Type B pancreatic cell (in vitro differentiated cells): ENCODE measurements at regions not wholly inside any gene's neighbourhood (a gene's known extent, or its start where the extent isn't known, plus 50 kb on each side); places are given as distances from the start of the nearest gene placed in this dataset.

ENCODE experiments used
- DNase-seq: peaks from one replicate; pipeline ENCODE4 v3.0.0; 2021; ENCODE audit warnings: mixed read lengths; ENCODE audit not compliant: unreplicated experiment; ENCODE audit errors: extremely low spot score
- H3K27ac Mint-ChIP-seq: 2 replicates; pipeline ENCODE4 v1.8.0; 2021; ENCODE audit warnings: mild to moderate bottlenecking, mixed read lengths
- H3K27me3 Mint-ChIP-seq: 2 replicates; pipeline ENCODE4 v1.8.0; 2021; ENCODE audit warnings: mixed read lengths
- H3K36me3 Mint-ChIP-seq: 2 replicates; pipeline ENCODE4 v1.8.0; 2021; ENCODE audit warnings: mixed read lengths
- H3K4me1 Mint-ChIP-seq: one replicate; pipeline ENCODE4 v1.8.0; 2021; ENCODE audit warnings: mixed read lengths; ENCODE audit not compliant: unreplicated experiment
- H3K4me3 Mint-ChIP-seq: 2 replicates; pipeline ENCODE4 v1.8.0; 2021; ENCODE audit warnings: mild to moderate bottlenecking, mixed read lengths
- H3K9me3 Mint-ChIP-seq: 2 replicates; pipeline ENCODE4 v1.8.0; 2021; ENCODE audit warnings: mixed read lengths
- TF ChIP-seq, protein P1 (sequence below): fragments of 200-600 bp; sonication (generic); conservative IDR thresholded peaks from 2 replicates; pipeline ENCODE4 v1.5.0; 2021; ENCODE audit warnings: antibody characterized with exemption, mild to moderate bottlenecking

DNA sequence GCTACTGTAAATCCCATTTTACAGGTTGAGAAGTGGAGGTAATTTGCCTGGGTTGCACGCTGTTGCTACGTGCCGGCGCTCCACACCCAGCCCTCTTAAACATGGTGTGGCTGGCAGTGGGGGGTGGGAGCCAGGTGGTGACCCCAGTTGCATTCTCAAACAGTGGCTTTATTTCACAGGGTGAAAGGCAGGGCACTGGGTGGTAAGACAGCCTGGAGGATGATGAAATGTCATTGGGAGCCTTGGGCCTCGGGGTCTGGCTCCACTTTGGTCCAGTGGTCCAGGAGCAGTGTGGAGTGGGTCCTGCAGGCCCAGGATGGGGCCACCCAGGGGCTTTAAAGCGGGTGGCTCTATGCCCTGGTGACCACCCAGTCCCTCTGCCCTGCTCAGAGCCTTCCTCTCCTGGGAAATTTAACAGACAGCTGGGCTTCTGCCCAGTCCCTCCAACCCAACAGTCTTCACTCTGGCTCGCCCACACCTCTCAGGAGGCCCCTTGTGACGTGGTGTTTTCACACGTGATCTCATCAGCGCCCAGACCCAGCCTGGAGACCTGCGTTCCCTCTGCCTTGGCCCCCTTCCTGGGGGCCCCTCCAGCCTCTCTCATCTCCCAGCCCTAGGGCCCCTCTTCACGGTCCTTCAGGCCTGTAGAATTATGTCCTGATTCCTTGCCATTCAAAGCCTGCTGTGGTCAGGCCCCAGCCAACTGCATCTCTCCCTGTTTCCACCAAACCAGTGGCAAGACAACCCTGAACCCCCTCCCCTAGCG, 92.5 kb downstream of the INHBB start:
- no peaks in the 10 kb centered on the region for H3K36me3 Mint-ChIP-seq
- no peak overlapping the region for H3K4me3 Mint-ChIP-seq
- H3K4me1 Mint-ChIP-seq: peaks cover 17% of the 10 kb centered on the region
- H3K27ac Mint-ChIP-seq: no peak overlapping the region
- TF ChIP-seq, protein P1, sequence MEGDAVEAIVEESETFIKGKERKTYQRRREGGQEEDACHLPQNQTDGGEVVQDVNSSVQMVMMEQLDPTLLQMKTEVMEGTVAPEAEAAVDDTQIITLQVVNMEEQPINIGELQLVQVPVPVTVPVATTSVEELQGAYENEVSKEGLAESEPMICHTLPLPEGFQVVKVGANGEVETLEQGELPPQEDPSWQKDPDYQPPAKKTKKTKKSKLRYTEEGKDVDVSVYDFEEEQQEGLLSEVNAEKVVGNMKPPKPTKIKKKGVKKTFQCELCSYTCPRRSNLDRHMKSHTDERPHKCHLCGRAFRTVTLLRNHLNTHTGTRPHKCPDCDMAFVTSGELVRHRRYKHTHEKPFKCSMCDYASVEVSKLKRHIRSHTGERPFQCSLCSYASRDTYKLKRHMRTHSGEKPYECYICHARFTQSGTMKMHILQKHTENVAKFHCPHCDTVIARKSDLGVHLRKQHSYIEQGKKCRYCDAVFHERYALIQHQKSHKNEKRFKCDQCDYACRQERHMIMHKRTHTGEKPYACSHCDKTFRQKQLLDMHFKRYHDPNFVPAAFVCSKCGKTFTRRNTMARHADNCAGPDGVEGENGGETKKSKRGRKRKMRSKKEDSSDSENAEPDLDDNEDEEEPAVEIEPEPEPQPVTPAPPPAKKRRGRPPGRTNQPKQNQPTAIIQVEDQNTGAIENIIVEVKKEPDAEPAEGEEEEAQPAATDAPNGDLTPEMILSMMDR: no peak
- peaks cover 45% of the 10 kb centered on the region for H3K27me3 Mint-ChIP-seq
- H3K9me3 Mint-ChIP-seq: no peaks in the 10 kb centered on the region
- DNase-seq: no peak

DNA sequence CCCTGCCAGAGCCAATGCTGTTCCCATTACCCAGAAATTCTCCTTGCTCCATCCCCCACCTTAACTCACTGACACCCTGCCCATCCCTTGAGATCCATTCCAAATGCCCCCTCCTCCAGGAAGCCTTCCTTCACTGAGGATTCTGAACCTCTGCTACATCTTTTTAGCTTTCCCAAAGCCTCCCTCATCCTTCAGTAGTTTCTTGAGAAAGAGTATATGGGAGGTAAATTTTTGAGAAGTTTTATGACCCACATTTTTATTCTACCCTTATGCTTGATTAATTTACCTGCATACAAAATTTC, 93.1 kb downstream of the INHBB start:
- no peaks in the 10 kb centered on the region for H3K9me3 Mint-ChIP-seq
- no peak overlapping the region for H3K4me3 Mint-ChIP-seq
- H3K27ac Mint-ChIP-seq: no peak overlapping the region
- H3K36me3 Mint-ChIP-seq: no peaks in the 10 kb centered on the region
- peaks cover 17% of the 10 kb centered on the region for H3K4me1 Mint-ChIP-seq
- H3K27me3 Mint-ChIP-seq: peaks cover 50% of the 10 kb centered on the region
- no peak for DNase-seq
- TF ChIP-seq, protein P1: no peak

DNA sequence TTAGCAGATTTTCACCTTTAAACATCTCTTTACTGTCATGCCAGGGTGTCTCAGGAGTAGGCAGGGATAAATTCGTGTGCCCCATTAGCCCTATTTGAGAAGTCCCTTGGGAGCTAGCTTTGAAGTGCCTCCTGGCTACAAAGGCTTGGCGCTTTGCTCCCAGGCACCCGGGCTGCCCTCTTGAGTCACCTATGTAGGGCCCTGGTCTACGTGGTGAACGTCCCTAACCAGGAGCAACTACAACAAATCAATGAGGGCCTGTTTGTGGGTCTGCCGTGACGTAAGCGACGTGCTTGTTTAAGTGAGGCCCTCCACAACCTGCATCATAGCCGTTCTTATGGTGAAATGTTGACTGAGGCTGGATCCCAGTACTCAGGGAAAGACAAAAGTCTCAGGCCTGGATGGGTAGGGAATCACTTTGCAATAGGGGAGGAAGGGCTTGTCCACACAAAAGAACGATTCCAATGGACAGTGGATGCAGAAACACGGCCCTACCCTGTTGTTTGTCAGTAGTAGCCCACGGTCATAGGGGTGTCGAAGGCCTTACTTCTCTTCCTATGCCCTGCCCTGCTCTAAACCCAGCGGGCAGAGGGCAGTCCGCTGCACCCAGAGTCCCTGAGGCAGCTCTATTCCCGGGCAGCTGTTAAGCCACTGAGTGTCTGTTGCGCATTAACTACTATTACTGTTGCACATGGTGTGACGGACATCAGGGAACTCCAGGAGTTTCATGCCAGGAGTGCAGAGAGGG, 93.9 kb downstream of the INHBB start:
- Mint-ChIP-seq H3K9me3 (no peaks in the 10 kb centered on the region), H3K4me3 (peak overlapping the region; percentile 37), H3K4me1 (peaks cover 17% of the 10 kb centered on the region), H3K27ac (no peak overlapping the region), H3K27me3 (peaks cover 55% of the 10 kb centered on the region), H3K36me3 (no peaks in the 10 kb centered on the region)
- DNase-seq: no peak
- TF ChIP-seq, protein P1: no peak

DNA sequence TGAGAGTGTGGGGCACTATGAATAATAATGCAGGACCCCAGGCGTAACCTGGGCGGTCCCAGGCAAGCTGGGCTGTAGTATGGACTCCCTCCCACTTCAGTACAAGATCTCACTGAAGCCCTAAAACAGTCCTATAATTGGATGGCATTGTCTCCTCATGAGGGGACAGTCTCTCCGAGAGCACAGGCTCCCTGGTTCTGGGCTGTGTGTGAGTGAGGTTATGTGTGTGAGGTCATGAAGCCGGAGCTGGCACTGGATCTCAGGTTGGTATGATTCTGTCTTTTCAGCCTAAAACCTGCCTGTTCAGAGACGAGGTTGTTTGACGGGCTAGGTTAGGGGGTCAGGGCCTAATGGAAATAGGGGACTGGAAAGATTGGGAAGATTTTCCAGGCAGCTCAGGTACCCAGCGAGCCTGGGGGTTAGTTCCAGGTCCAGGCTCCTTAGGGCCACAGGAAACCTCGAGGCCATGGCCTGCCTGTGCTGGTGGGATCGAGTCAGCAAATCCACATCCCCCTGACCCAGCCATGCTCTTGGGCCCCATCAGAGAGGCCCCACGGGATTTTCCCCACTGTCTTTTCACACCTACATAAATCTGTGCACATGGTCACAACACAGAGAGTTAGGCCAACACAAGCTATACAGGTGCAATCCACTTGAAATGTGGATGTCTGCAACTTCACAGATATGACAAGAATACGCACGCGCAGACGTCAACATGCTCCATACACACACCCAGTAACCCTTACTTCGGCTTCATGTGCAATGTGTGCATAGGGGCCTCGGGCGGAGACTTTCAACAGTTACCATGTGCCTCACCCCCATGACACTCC, 94.8 kb downstream of the INHBB start:
- Mint-ChIP-seq H3K4me3 (peak overlapping the region; percentile 35), H3K36me3 (no peaks in the 10 kb centered on the region), H3K9me3 (no peaks in the 10 kb centered on the region), H3K27me3 (peaks cover 55% of the 10 kb centered on the region), H3K4me1 (peaks cover 17% of the 10 kb centered on the region), H3K27ac (no peak overlapping the region)
- TF ChIP-seq, protein P1: no peak
- no peak for DNase-seq

DNA sequence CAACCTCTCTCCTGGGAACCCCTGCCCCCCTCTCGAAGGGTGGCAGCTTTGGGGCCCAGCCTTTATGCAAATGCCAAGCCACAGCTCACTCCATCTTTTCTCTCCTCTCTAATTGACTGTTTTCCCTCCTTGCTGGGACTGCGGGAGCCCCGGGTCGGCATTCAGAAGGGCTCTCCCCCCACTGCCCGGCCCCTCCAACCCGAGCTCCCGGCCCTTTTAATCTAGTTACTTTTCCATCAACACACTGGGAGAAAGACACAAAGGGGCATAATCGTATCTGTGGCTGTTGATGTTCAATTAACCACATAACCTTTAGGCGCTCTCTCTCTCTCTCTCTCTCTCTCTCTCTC, 95.4 kb downstream of the INHBB start:
- Mint-ChIP-seq H3K27ac (no peak overlapping the region), H3K27me3 (peaks cover 57% of the 10 kb centered on the region), H3K4me1 (peaks cover 17% of the 10 kb centered on the region), H3K4me3 (peak overlapping the region; percentile 35), H3K36me3 (no peaks in the 10 kb centered on the region), H3K9me3 (no peaks in the 10 kb centered on the region)
- TF ChIP-seq, protein P1: no peak
- no peak for DNase-seq
